GM21447 (cell line): ENCODE measurements at regions not wholly inside any gene's neighbourhood (a gene's known extent, or its start where the extent isn't known, plus 50 kb on each side); places are given as distances from the start of the nearest gene placed in this dataset.

Source experiments
- ATAC-seq: cut with Tn5 transposase; IDR thresholded peaks from one replicate; pipeline ENCODE4 v1.9.1; 2021; ENCODE audit not compliant: unreplicated experiment

- ATAC-seq = no peak
Observed at GRCh38 chr4:123788577-123788976, 392.0 kb downstream of the SPRY1 start.

- no peak for ATAC-seq
Observed at GRCh38 chr4:123790681-123791080, 394.1 kb downstream of the SPRY1 start.

GRCh38 chr4:123802082-123802645 lies 405.6 kb downstream of the SPRY1 start:
- ATAC-seq = no peak

- ATAC-seq = no peak
Observed at GRCh38 chr4:123802933-123803332, 406.3 kb downstream of the SPRY1 start.

GRCh38 chr4:123804196-123804721 lies 407.7 kb downstream of the SPRY1 start:
- ATAC-seq = no peak

GRCh38 chr4:123806056-123806455 lies 409.5 kb downstream of the SPRY1 start:
- ATAC-seq = no peak

- no peak for ATAC-seq
Observed at GRCh38 chr4:123807187-123807586, 410.6 kb downstream of the SPRY1 start.

GRCh38 chr4:123807866-123808265 lies 411.3 kb downstream of the SPRY1 start:
- no peak for ATAC-seq

GRCh38 chr4:123809864-123810263 lies 413.3 kb downstream of the SPRY1 start:
- no peak for ATAC-seq

GRCh38 chr4:123812066-123812390 lies 415.4 kb downstream of the SPRY1 start:
- no peak for ATAC-seq

- ATAC-seq = no peak
Observed at GRCh38 chr4:123813901-123814300, 417.3 kb downstream of the SPRY1 start.

- no peak for ATAC-seq
Observed at GRCh38 chr4:123816462-123816861, 419.9 kb downstream of the SPRY1 start.

GRCh38 chr4:123817025-123817688 lies 420.6 kb downstream of the SPRY1 start:
- ATAC-seq = no peak

- ATAC-seq = no peak
Observed at GRCh38 chr4:123819362-123820035, 422.9 kb downstream of the SPRY1 start.

- ATAC-seq = no peak
Observed at GRCh38 chr4:123821861-123822260, 425.3 kb downstream of the SPRY1 start.

GRCh38 chr4:123822353-123822752 lies 425.8 kb downstream of the SPRY1 start:
- ATAC-seq = no peak

GRCh38 chr4:123823244-123823643 lies 426.6 kb downstream of the SPRY1 start:
- ATAC-seq = no peak

GRCh38 chr4:123824524-123824923 lies 427.9 kb downstream of the SPRY1 start:
- no peak for ATAC-seq

GRCh38 chr4:123825596-123826291 lies 429.1 kb downstream of the SPRY1 start:
- ATAC-seq = no peak

- ATAC-seq = no peak
Observed at GRCh38 chr4:123826896-123827295, 430.3 kb downstream of the SPRY1 start.

- ATAC-seq = no peak
Observed at GRCh38 chr4:123827511-123827910, 430.9 kb downstream of the SPRY1 start.

GRCh38 chr4:123830930-123831329 lies 434.3 kb downstream of the SPRY1 start:
- no peak for ATAC-seq
